ENCODE measurements at regions not wholly inside any gene's neighbourhood (a gene's known extent, or its start where the extent isn't known, plus 50 kb on each side); places are given as distances from the start of the nearest gene placed in this dataset.

- TF ChIP-seq CTCF (IDR thresholded peaks at IDR 0.05) (no peak), POLR2A (IDR thresholded peaks at IDR 0.05) (no peak)
These were observed 1116.4 kb downstream of the JRKL start for GRCh38 chr11:97506076-97506759.

All from esophagus squamous epithelium (tissue), 4 donors.